PC-3 (cell line): ENCODE measurements at regions not wholly inside any gene's neighbourhood (a gene's known extent, or its start where the extent isn't known, plus 50 kb on each side); places are given as distances from the start of the nearest gene placed in this dataset.

Experiments used
- ATAC-seq: fragments of 200-7000 bp; cut with Tn5 transposase; 2 replicates; pipeline ENCODE4 v1.9.1; 2020; ENCODE audit warnings: mild to moderate bottlenecking, moderate library complexity
- BruUV-seq: library from RNA; stranded (reverse); fragments of 400-500 nt; replicated peaks from 2 replicates; lab custom pipeline; 2021; lab: Mats Ljungman, UMichigan
- CTCF ChIA-PET: fragments of 300-600 bp; sonication (Branson Sonifier 250); formaldehyde crosslinking; loops from one replicate; lab custom pipeline; 2022; ENCODE audit warnings: antibody characterized with exemption; lab: Charles Lee
- POLR2A ChIA-PET: fragments of 300-600 bp; sonication (Branson Sonifier 250); formaldehyde crosslinking; loops from one replicate; lab custom pipeline; 2022; ENCODE audit warnings: antibody characterized with exemption; ENCODE audit not compliant: unreplicated experiment; lab: Charles Lee
- DNase-seq: peaks from one replicate; pipeline ENCODE4 v3.0.0-alpha.2; 2015
- H2AFZ ChIP-seq: fragments of 300-600 bp; sonication (generic); 2 replicates; pipeline ENCODE4 v1.6.0; 2016; ENCODE audit warnings: antibody characterized with exemption, low read length
- H3F3A ChIP-seq: fragments of 300-600 bp; sonication (generic); one replicate; pipeline ENCODE4 v1.6.0; 2017; ENCODE audit warnings: antibody characterized with exemption, low read length, control low read depth, mild to moderate bottlenecking; ENCODE audit not compliant: unreplicated experiment
- H3K27ac ChIP-seq: fragments of 300-600 bp; sonication (generic); 2 replicates; pipeline ENCODE4 v1.5.1; 2016; ENCODE audit warnings: mild to moderate bottlenecking, low read length
- H3K27me3 ChIP-seq: fragments of 300-600 bp; sonication (generic); 2 replicates; pipeline ENCODE4 v1.6.1; 2016; ENCODE audit warnings: low read length, mixed read lengths
- H3K36me3 ChIP-seq: fragments of 300-600 bp; sonication (generic); 2 replicates; pipeline ENCODE4 v1.6.1; 2016; ENCODE audit warnings: low read depth, mixed run types, low read length, mixed read lengths
- H3K4me1 ChIP-seq: fragments of 300-600 bp; sonication (generic); 2 replicates; pipeline ENCODE4 v1.5.1; 2016; ENCODE audit warnings: low read length; ENCODE audit not compliant: insufficient read depth
- H3K4me2 ChIP-seq: fragments of 300-600 bp; sonication (generic); 2 replicates; pipeline ENCODE4 v1.6.0; 2016; ENCODE audit warnings: low read length
- H3K4me3 ChIP-seq: fragments of 300-600 bp; sonication (generic); 2 replicates; pipeline ENCODE4 v1.5.1; 2016; ENCODE audit warnings: mild to moderate bottlenecking, low read length, mixed read lengths
- H3K79me2 ChIP-seq: fragments of 300-600 bp; sonication (generic); 2 replicates; pipeline ENCODE4 v1.6.1; 2017; ENCODE audit warnings: low read length, mixed read lengths
- H3K9ac ChIP-seq: fragments of 300-600 bp; sonication (generic); 2 replicates; pipeline ENCODE4 v1.6.0; 2016; ENCODE audit warnings: mild to moderate bottlenecking, low read length
- H3K9me2 ChIP-seq: fragments of 300-600 bp; sonication (generic); replicated peaks from 2 replicates; pipeline ENCODE4 v1.6.1; 2016; ENCODE audit warnings: mixed run types, low read length, mixed read lengths
- H3K9me3 ChIP-seq: fragments of 300-600 bp; sonication (generic); 2 replicates; pipeline ENCODE4 v1.6.1; 2016; ENCODE audit warnings: low read length, mixed read lengths
- H4K20me1 ChIP-seq: fragments of 300-600 bp; sonication (generic); 2 replicates; pipeline ENCODE4 v1.6.1; 2016; ENCODE audit warnings: low read length, mixed read lengths
- CTCF ChIP-seq: fragments of 300-600 bp; sonication (generic); conservative IDR thresholded peaks from 2 replicates; pipeline ENCODE4 v1.5.1; 2017; ENCODE audit warnings: antibody characterized with exemption, low read depth, mild to moderate bottlenecking, low read length
- EZH2 ChIP-seq: fragments of 300-600 bp; sonication (generic); IDR thresholded peaks from one replicate; pipeline ENCODE4 v1.6.1; 2017; ENCODE audit warnings: antibody characterized with exemption, mild to moderate bottlenecking, low read length; ENCODE audit not compliant: unreplicated experiment
- EZH2phosphoT487 ChIP-seq: fragments of 300-600 bp; sonication (generic); IDR thresholded peaks from 2 replicates; pipeline ENCODE4 v1.6.1; 2018; ENCODE audit warnings: mild to moderate bottlenecking, antibody characterized with exemption, low read length, borderline replicate concordance
- intact Hi-C: fragments of 100-400 bp; cut with micrococcal nuclease; formaldehyde crosslinking; loops from 2 replicates; pipeline ENCODE4 v1.9.0; 2023

DNA sequence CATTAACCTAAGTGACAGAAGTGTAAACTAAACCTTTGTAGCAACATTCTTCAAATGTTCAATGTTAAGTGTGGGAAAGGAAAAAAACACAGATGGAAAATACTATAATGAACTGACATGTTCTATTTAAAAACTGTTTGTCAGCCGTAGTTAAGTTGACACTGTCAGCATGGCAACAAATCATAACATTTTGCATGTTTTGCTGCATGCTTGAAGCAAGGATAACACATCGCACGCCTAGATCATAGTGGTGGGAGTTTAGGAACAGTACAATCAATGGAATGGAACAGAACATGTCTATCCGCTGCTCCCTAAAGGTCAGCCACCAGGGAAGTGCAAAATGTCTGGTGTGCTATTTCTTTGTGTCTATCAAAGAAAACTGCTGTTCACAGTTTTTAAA, 62.5 kb upstream of the ESRRG start:
- Histone ChIP-seq H4K20me1 (no peaks in the 10 kb centered on the region), H3K9me2 (no peaks in the 10 kb centered on the region), H3K36me3 (no peaks in the 10 kb centered on the region), H2AFZ (no peak overlapping the region), H3K9me3 (no peaks in the 10 kb centered on the region), H3K9ac (no peak overlapping the region), H3K27me3 (0 out of 2 replicates have a peak, but pooled peaks cover 6% of the 10 kb centered on the region), H3K4me1 (no peaks in the 10 kb centered on the region), H3K4me2 (no peak overlapping the region), H3K79me2 (no peaks in the 10 kb centered on the region), H3K4me3 (no peak overlapping the region), H3K27ac (no peak overlapping the region), H3F3A (no peaks in the 10 kb centered on the region)
- intact Hi-C loops, result no loop called here
- POLR2A ChIA-PET, result no interaction called here
- no peak for ATAC-seq
- TF ChIP-seq CTCF, result no peak
- no TSS peak for BruUV-seq
- CTCF ChIA-PET, result no interaction called here
- DNase-seq, result no peak

DNA sequence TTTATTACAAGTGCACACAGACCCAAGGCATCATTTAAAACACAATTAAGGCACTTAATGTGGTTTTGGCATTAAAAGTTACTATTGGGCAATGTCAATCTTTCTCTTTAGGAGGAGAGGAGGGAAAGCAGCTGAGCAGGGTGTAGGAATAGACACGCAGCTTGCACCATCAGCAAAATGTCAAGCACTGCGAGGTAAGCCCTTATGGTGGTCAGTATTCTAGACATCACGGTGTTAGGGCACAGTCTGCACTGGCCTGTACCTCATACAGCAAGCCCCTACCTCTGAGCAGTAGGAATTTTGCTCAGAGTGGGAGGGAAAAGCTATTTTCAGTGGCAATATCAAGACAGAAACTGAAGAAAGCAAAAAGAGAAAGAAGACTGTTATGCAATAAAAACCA, 62.0 kb upstream of the ESRRG start:
- ChIA-PET CTCF (no interaction called here), POLR2A (interaction anchor here (0.6 kb wide), 1 partner anchor 888 kb away, joined by 3 read pairs; no protein-coding TSS in a partner anchor)
- H3F3A ChIP-seq, result no peaks in the 10 kb centered on the region
- H3K9ac ChIP-seq, result no peak overlapping the region
- H3K27me3 ChIP-seq, result 0 out of 2 replicates have a peak, but pooled peaks cover 6% of the 10 kb centered on the region
- DNase-seq, result no peak
- no peaks in the 10 kb centered on the region for H3K9me2 ChIP-seq
- intact Hi-C loops, result no loop called here
- TF ChIP-seq EZH2, result no peak
- no peak for TF ChIP-seq EZH2phosphoT487
- TF ChIP-seq CTCF, result no peak
- H3K79me2 ChIP-seq, result no peaks in the 10 kb centered on the region
- no peaks in the 10 kb centered on the region for H3K36me3 ChIP-seq
- H3K4me1 ChIP-seq, result no peaks in the 10 kb centered on the region
- H3K4me3 ChIP-seq, result no peak overlapping the region
- no peak overlapping the region for H3K4me2 ChIP-seq
- no TSS peak for BruUV-seq
- no peaks in the 10 kb centered on the region for H4K20me1 ChIP-seq
- ATAC-seq, result no peak
- no peaks in the 10 kb centered on the region for H3K9me3 ChIP-seq
- H2AFZ ChIP-seq, result no peak overlapping the region
- no peak overlapping the region for H3K27ac ChIP-seq

DNA sequence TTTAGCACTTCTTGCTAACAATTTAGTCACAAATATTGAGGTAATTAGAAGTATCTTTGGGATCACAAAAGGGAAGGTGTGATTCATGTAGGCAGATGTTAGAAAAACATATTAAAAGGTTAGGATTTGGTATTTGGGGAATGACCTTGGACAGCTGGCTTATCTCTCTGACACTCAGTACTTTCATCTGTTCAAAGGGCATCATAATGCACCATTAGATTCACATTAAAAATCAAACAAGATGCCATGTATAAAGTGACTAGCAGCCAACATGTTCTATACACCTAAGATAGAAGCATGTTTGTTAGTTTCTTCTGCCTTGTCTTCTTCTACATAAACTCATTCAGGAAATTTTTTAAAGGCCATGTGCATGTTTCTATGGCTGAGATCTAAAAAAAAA, 56.5 kb upstream of the ESRRG start:
- Histone ChIP-seq H3K36me3 (no peaks in the 10 kb centered on the region), H3K79me2 (no peaks in the 10 kb centered on the region), H3K4me3 (no peak overlapping the region), H3K9ac (no peak overlapping the region), H3F3A (no peaks in the 10 kb centered on the region), H3K9me2 (no peaks in the 10 kb centered on the region), H3K4me1 (no peaks in the 10 kb centered on the region), H3K27ac (no peak overlapping the region), H3K27me3 (0 out of 2 replicates have a peak, but pooled peaks cover under 1% of the 10 kb centered on the region), H3K4me2 (no peak overlapping the region), H4K20me1 (no peaks in the 10 kb centered on the region), H2AFZ (no peak overlapping the region), H3K9me3 (no peaks in the 10 kb centered on the region)
- DNase-seq, result no peak
- POLR2A ChIA-PET, result no interaction called here
- no peak for ATAC-seq
- TF ChIP-seq EZH2phosphoT487, result no peak
- no peak for TF ChIP-seq EZH2
- no peak for TF ChIP-seq CTCF
- intact Hi-C loops, result no loop called here
- BruUV-seq, result no TSS peak
- CTCF ChIA-PET, result no interaction called here
